HEK293T (cell line): ENCODE measurements at regions not wholly inside any gene's neighbourhood (a gene's known extent, or its start where the extent isn't known, plus 50 kb on each side); places are given as distances from the start of the nearest gene placed in this dataset.

ENCODE experiments used
- BHLHE40 ChIP-seq: fragments of 450-650 bp; IDR thresholded peaks from 2 replicates; pipeline ENCODE4 v1.6.1; 2016; ENCODE audit warnings: mild to moderate bottlenecking, moderate library complexity, borderline replicate concordance
- ELF4 ChIP-seq: fragments of 450-650 bp; IDR thresholded peaks from 2 replicates; pipeline ENCODE4 v1.6.1; 2017; ENCODE audit warnings: antibody characterized with exemption

- TF ChIP-seq ELF4 = no peak
- TF ChIP-seq BHLHE40 = no peak
These were observed 561.2 kb upstream of the PHF14 start for GRCh38 chr7:10412422-10413019.
